ENCODE measurements at regions not wholly inside any gene's neighbourhood (a gene's known extent, or its start where the extent isn't known, plus 50 kb on each side); places are given as distances from the start of the nearest gene placed in this dataset.

DNA sequence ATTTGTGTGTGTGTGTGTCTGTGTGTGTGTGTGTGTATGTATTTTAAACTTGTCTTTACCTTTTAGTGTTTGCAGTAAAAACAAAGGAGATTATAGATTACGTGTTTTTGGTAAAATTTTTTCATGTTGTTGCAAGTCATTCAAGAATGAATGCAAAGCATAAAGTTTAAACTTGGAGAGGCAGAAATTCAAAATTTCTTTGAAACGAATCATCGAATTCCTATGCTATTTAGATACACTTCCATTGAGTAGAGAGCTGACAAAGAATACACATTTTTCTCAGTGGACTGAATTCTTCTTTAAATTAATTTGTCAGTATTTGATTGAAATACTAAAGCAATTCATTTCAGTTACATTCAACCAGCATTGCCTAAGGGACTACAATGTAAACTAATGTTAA is 66.0 kb upstream of the HDAC9 start:
- TF ChIP-seq, protein P1, sequence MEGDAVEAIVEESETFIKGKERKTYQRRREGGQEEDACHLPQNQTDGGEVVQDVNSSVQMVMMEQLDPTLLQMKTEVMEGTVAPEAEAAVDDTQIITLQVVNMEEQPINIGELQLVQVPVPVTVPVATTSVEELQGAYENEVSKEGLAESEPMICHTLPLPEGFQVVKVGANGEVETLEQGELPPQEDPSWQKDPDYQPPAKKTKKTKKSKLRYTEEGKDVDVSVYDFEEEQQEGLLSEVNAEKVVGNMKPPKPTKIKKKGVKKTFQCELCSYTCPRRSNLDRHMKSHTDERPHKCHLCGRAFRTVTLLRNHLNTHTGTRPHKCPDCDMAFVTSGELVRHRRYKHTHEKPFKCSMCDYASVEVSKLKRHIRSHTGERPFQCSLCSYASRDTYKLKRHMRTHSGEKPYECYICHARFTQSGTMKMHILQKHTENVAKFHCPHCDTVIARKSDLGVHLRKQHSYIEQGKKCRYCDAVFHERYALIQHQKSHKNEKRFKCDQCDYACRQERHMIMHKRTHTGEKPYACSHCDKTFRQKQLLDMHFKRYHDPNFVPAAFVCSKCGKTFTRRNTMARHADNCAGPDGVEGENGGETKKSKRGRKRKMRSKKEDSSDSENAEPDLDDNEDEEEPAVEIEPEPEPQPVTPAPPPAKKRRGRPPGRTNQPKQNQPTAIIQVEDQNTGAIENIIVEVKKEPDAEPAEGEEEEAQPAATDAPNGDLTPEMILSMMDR (IDR thresholded peaks at IDR 0.05), result no peak
- TF ChIP-seq POLR2A (IDR thresholded peaks at IDR 0.05), result no peak

Measured in Peyer's patch (tissue), 4 donors.